ENCODE measurements at regions not wholly inside any gene's neighbourhood (a gene's known extent, or its start where the extent isn't known, plus 50 kb on each side); places are given as distances from the start of the nearest gene placed in this dataset.

DNA sequence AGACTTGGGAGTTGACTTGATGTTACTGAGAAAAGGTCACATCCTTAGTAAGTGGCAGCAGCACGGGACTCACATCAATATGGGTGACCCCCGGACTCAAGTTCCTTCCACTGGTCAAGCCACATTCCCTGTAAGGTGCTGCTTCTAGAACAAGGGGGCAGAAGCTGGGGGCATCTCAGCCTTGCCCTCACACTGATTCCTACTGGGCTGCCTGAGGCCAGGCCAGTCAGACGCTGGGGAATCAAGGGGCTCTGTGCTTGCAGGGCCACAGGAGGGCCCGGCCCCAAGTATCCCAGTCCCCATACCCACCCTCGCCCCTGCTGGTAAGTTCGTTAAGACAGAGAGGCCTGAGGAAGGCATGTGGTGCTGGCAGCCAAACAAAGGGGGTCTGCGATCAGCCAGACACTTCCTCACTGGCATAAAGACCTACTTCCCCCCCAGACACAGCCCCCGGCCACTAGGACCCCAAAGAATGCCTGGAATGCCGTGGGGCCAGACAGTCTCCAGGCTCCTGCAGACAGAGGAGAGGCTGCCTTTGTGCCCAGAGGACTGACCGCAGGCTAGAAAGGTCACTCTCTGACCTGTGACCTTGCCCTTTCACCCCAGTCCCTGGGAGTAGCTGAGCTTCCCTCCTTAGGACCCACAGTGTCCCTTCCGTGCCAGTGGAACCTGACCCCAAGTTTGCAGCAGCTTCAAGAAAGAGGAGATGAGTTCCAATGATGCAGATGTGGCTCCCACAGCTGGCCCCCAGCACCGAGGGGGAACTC lies 83.6 kb downstream of the HS1BP3 start:
- FAIRE-seq (peak; percentile 44), DNase-seq (ENCODE audit: low read depth, low spot score) (peak; percentile 73)
- H2AFZ ChIP-seq (ENCODE audit: low read depth, low read length) = no peak overlapping the region
- no peaks in the 10 kb centered on the region for H3K27me3 ChIP-seq (ENCODE audit: control insufficient read depth in 2 of 2, insufficient read depth in 2 of 2, low read length in 2 of 2)
- POLR2A ChIA-PET = interaction anchor here (0.7 to 2.6 kb wide), 7 partner anchors 12 to 121 kb away, joined by 4 to 34 read pairs (median 11); partner anchors contain the start of gene RHOB
- H3K79me2 ChIP-seq (ENCODE audit: control insufficient read depth, insufficient read depth, low read length) = no peaks in the 10 kb centered on the region
- peak overlapping the region; percentile 95 for H3K9ac ChIP-seq (replicated peaks; ENCODE audit: extremely low read depth, insufficient read depth, low read length)
- dilution Hi-C loops (cut with MboI; ENCODE audit: extremely low pct_ligation_motif_present, low sequenced_read_pairs) (no loop called here), intact Hi-C loops (cut with micrococcal nuclease) (no loop called here)
- no peaks in the 10 kb centered on the region for H3K36me3 ChIP-seq (ENCODE audit: control insufficient read depth in 2 of 2, extremely low read depth in 1 of 2, insufficient read depth in 2 of 2, low read length in 2 of 2)
- TF ChIP-seq MYC (IDR thresholded peaks at IDR 0.05; ENCODE audit: low read depth, low read length) = no peak
- TF ChIP-seq, protein P1, sequence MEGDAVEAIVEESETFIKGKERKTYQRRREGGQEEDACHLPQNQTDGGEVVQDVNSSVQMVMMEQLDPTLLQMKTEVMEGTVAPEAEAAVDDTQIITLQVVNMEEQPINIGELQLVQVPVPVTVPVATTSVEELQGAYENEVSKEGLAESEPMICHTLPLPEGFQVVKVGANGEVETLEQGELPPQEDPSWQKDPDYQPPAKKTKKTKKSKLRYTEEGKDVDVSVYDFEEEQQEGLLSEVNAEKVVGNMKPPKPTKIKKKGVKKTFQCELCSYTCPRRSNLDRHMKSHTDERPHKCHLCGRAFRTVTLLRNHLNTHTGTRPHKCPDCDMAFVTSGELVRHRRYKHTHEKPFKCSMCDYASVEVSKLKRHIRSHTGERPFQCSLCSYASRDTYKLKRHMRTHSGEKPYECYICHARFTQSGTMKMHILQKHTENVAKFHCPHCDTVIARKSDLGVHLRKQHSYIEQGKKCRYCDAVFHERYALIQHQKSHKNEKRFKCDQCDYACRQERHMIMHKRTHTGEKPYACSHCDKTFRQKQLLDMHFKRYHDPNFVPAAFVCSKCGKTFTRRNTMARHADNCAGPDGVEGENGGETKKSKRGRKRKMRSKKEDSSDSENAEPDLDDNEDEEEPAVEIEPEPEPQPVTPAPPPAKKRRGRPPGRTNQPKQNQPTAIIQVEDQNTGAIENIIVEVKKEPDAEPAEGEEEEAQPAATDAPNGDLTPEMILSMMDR (IDR thresholded peaks at IDR 0.05; ENCODE audit: extremely low read depth in 1 of 2, insufficient read depth in 1 of 2, low read depth in 1 of 2, low read length in 2 of 2) = no peak
- TF ChIP-seq, protein P2, sequence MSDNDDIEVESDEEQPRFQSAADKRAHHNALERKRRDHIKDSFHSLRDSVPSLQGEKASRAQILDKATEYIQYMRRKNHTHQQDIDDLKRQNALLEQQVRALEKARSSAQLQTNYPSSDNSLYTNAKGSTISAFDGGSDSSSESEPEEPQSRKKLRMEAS (IDR thresholded peaks at IDR 0.05; ENCODE audit: insufficient read depth, insufficient read length) = no peak
- TF ChIP-seq FOS (IDR thresholded peaks at IDR 0.05; ENCODE audit: borderline replicate concordance, insufficient read depth, low read length) = no peak
- TF ChIP-seq POLR2AphosphoS5 (IDR thresholded peaks at IDR 0.05; ENCODE audit: insufficient read depth, low read depth, low read length) = peak; percentile 47
- TF ChIP-seq POLR2A (IDR thresholded peaks at IDR 0.05; ENCODE audit: low read depth, low read length) = no peak
- no peak for TF ChIP-seq GATA2 (IDR thresholded peaks at IDR 0.05; ENCODE audit: insufficient read depth, insufficient read length, low read depth, low read length)
- no peaks in the 10 kb centered on the region for H3K9me3 ChIP-seq (replicated peaks; ENCODE audit: control insufficient read depth, insufficient read depth, low read length)
- H3K27ac ChIP-seq (ENCODE audit: insufficient read depth, low read depth, low read length) = peak overlapping the region; percentile 100
- peaks cover 58% of the 10 kb centered on the region for H3K4me1 ChIP-seq (ENCODE audit: control insufficient read depth, extremely low read depth, insufficient read depth, low read length)
- H3K9me1 ChIP-seq (replicated peaks; ENCODE audit: control insufficient read depth, extremely low read depth, insufficient read depth, low read length) = no peaks in the 10 kb centered on the region
- BruUV-seq (replicated peaks) = no TSS peak
- H4K20me1 ChIP-seq (replicated peaks; ENCODE audit: control insufficient read depth, extremely low read depth, insufficient read depth, low read length) = no peaks in the 10 kb centered on the region
- CTCF ChIA-PET = interaction anchor here (1.2 to 2.2 kb wide), 3 partner anchors 12 to 123 kb away, joined by 4 to 16 read pairs (median 7); no protein-coding TSS in a partner anchor
- no peak overlapping the region for H3K4me3 ChIP-seq (replicated peaks in 1 of 3; ENCODE audit: insufficient read depth in 1 of 3, low read depth in 1 of 3, low read length in 3 of 3)
- no peak overlapping the region for H3K4me2 ChIP-seq (ENCODE audit: insufficient read depth, low read length)

Measured in endothelial cell of umbilical vein (primary cell).